NT2/D1 (cell line): ENCODE measurements at regions not wholly inside any gene's neighbourhood (a gene's known extent, or its start where the extent isn't known, plus 50 kb on each side); places are given as distances from the start of the nearest gene placed in this dataset.
"Not testable (repeated sequence)": the region's sequence is repeated elsewhere in the genome, so short reads cannot be mapped to it uniquely, and the experiment has no call there.

ENCODE experiments used
- DNase-seq: peaks from one replicate; pipeline ENCODE4 v3.0.0-alpha.2; 2011; ENCODE audit warnings: low read depth, low spot score
- H3K27me3 ChIP-seq: 2 replicates; pipeline ENCODE4 v1.6.0; 2011; ENCODE audit warnings: mild to moderate bottlenecking; ENCODE audit not compliant: insufficient read length, insufficient read depth
- H3K36me3 ChIP-seq: 2 replicates; pipeline ENCODE4 v1.6.1; 2011; ENCODE audit warnings: mild to moderate bottlenecking, low read length, mixed read lengths; ENCODE audit not compliant: insufficient read depth, insufficient read length
- H3K4me1 ChIP-seq: 2 replicates; pipeline ENCODE4 v1.5.1; 2011; ENCODE audit not compliant: insufficient read depth, insufficient read length
- H3K4me3 ChIP-seq: 2 replicates; pipeline ENCODE4 v1.5.1; 2011; ENCODE audit warnings: low read depth; ENCODE audit not compliant: insufficient read length
- H3K9ac ChIP-seq: 2 replicates; pipeline ENCODE4 v1.6.0; 2011; ENCODE audit warnings: low read depth; ENCODE audit not compliant: insufficient read length
- H3K9me3 ChIP-seq: 2 replicates; pipeline ENCODE4 v1.5.1; 2011; ENCODE audit warnings: mild to moderate bottlenecking, low read length; ENCODE audit not compliant: insufficient read depth
- SUZ12 ChIP-seq: IDR thresholded peaks from 2 replicates; pipeline ENCODE4 v1.6.1; 2011; ENCODE audit not compliant: insufficient read length, insufficient read depth; ENCODE audit errors: extremely low read depth
- YY1 ChIP-seq: IDR thresholded peaks from 2 replicates; pipeline ENCODE4 v1.6.1; 2011; ENCODE audit not compliant: insufficient read length, insufficient read depth
- ZNF274 ChIP-seq: IDR thresholded peaks from 2 replicates; pipeline ENCODE4 v1.6.1; 2011; ENCODE audit warnings: mild to moderate bottlenecking, low read depth, low read length

- no peak for DNase-seq
- Histone ChIP-seq H3K4me1 (no peaks in the 10 kb centered on the region), H3K36me3 (no peaks in the 10 kb centered on the region), H3K9ac (no peak overlapping the region), H3K9me3 (no peaks in the 10 kb centered on the region), H3K4me3 (no peak overlapping the region), H3K27me3 (no peaks in the 10 kb centered on the region)
- TF ChIP-seq SUZ12 (no peak), YY1 (no peak), ZNF274 (no peak)
These were observed 220.4 kb downstream of the CPS1 start for GRCh38 chr2:210776756-210777155.

GRCh38 chr2:210782222-210782621, 225.8 kb downstream of the CPS1 start:
- H3K9me3 ChIP-seq: no peaks in the 10 kb centered on the region
- TF ChIP-seq ZNF274 (no peak), SUZ12 (no peak), YY1 (no peak)
- no peaks in the 10 kb centered on the region for H3K4me1 ChIP-seq
- no peaks in the 10 kb centered on the region for H3K27me3 ChIP-seq
- no peak overlapping the region for H3K9ac ChIP-seq
- H3K36me3 ChIP-seq: no peaks in the 10 kb centered on the region
- H3K4me3 ChIP-seq: no peak overlapping the region
- DNase-seq: no peak

- not testable (repeated sequence) for DNase-seq, H3K27me3 ChIP-seq
These were observed 231.4 kb downstream of the CPS1 start for GRCh38 chr2:210787831-210788230.

GRCh38 chr2:210792000-210792399, 235.6 kb downstream of the CPS1 start:
- H3K27me3 ChIP-seq: no peaks in the 10 kb centered on the region
- H3K9ac ChIP-seq: no peak overlapping the region
- DNase-seq: no peak
- H3K4me3 ChIP-seq: no peak overlapping the region
- no peaks in the 10 kb centered on the region for H3K4me1 ChIP-seq
- H3K36me3 ChIP-seq: no peaks in the 10 kb centered on the region
- no peaks in the 10 kb centered on the region for H3K9me3 ChIP-seq
- TF ChIP-seq YY1 (no peak), SUZ12 (no peak), ZNF274 (no peak)

More at GRCh38 chr2:210787831-210788230, 231.4 kb downstream of the CPS1 start:
- not testable (repeated sequence) for H3K4me1 ChIP-seq, H3K9me3 ChIP-seq, H3K9ac ChIP-seq, H3K36me3 ChIP-seq, H3K4me3 ChIP-seq

GRCh38 chr2:210795506-210795905, 239.1 kb downstream of the CPS1 start:
- no peak overlapping the region for H3K4me3 ChIP-seq
- H3K9me3 ChIP-seq: no peaks in the 10 kb centered on the region
- no peaks in the 10 kb centered on the region for H3K27me3 ChIP-seq
- TF ChIP-seq SUZ12 (no peak), ZNF274 (no peak), YY1 (no peak)
- H3K4me1 ChIP-seq: no peaks in the 10 kb centered on the region
- DNase-seq: no peak
- no peaks in the 10 kb centered on the region for H3K36me3 ChIP-seq
- H3K9ac ChIP-seq: no peak overlapping the region

- H3K36me3 ChIP-seq: no peaks in the 10 kb centered on the region
- TF ChIP-seq YY1 (no peak), ZNF274 (no peak), SUZ12 (no peak)
- no peaks in the 10 kb centered on the region for H3K27me3 ChIP-seq
- H3K9me3 ChIP-seq: no peaks in the 10 kb centered on the region
- no peak overlapping the region for H3K4me3 ChIP-seq
- no peaks in the 10 kb centered on the region for H3K4me1 ChIP-seq
- DNase-seq: no peak
- H3K9ac ChIP-seq: no peak overlapping the region
These were observed 241.8 kb downstream of the CPS1 start for GRCh38 chr2:210798180-210798579.

- no peaks in the 10 kb centered on the region for H3K9me3 ChIP-seq
- DNase-seq: no peak
- no peak overlapping the region for H3K4me3 ChIP-seq
- no peaks in the 10 kb centered on the region for H3K4me1 ChIP-seq
- no peak overlapping the region for H3K9ac ChIP-seq
- no peaks in the 10 kb centered on the region for H3K27me3 ChIP-seq
- H3K36me3 ChIP-seq: no peaks in the 10 kb centered on the region
- no peak for TF ChIP-seq YY1
- TF ChIP-seq ZNF274: no peak
- no peak for TF ChIP-seq SUZ12
These were observed 258.0 kb downstream of the CPS1 start for GRCh38 chr2:210814251-210815025.

- TF ChIP-seq ZNF274: no peak
- TF ChIP-seq SUZ12: no peak
- no peak for TF ChIP-seq YY1
- no peak for DNase-seq
- H3K4me1 ChIP-seq: no peaks in the 10 kb centered on the region
- no peak overlapping the region for H3K9ac ChIP-seq
- no peaks in the 10 kb centered on the region for H3K36me3 ChIP-seq
- H3K9me3 ChIP-seq: no peaks in the 10 kb centered on the region
- no peaks in the 10 kb centered on the region for H3K27me3 ChIP-seq
- H3K4me3 ChIP-seq: no peak overlapping the region
These were observed 260.4 kb downstream of the CPS1 start for GRCh38 chr2:210816769-210817168.
